ENCODE measurements at regions not wholly inside any gene's neighbourhood (a gene's known extent, or its start where the extent isn't known, plus 50 kb on each side); places are given as distances from the start of the nearest gene placed in this dataset.

GRCh38 chr3:20490996-20491395, 305.0 kb upstream of the SGO1 start:
- TF ChIP-seq CTCF (IDR thresholded peaks at IDR 0.05) (no peak), EZH2 (IDR thresholded peaks at IDR 0.05) (no peak), EZH2phosphoT487 (IDR thresholded peaks at IDR 0.05) (no peak)
